ENCODE measurements at regions not wholly inside any gene's neighbourhood (a gene's known extent, or its start where the extent isn't known, plus 50 kb on each side); places are given as distances from the start of the nearest gene placed in this dataset.

DNA sequence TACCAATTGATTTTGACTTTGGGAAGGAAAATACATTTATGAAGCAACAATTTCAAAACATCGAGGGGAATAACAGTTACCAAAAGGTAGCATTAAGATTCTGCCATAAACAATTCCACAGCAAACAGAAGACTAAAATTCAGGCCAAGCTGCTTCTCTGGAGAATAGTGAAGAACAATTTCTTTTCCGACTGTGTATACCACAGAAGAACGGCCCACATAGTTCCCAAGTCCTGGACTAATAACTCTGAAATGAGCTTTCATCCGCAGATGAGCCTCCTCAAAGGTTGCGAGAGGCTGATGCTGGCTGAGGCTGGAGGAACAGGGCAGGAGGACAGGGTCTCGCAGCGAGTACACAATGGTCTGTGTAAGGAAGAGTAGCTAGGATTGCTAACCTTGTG is 278.9 kb upstream of the TCF4 start:
- H3K27me3 ChIP-seq (ENCODE audit: control insufficient read depth in 2 of 2, insufficient read depth in 2 of 2, low read length in 2 of 2): peaks cover 3 to 5% of the 10 kb centered on the region in 2 experiments; a peak in 4 of 5 replicates
- 12% methylated on average over 6 of the region's 7 CpGs for WGBS (ENCODE audit: insufficient coverage, low coverage, missing lambda C conversion rate)
- in situ Hi-C loops (cut with MboI): no loop called here
- no TSS peak for BruUV-seq (replicated peaks)
- H2AFZ ChIP-seq (ENCODE audit: low read depth, low read length): no peak overlapping the region
- TF ChIP-seq FOSL1 (tag; conservative IDR thresholded peaks at IDR 0.05): no peak
- no peak for TF ChIP-seq TRIM24 (IDR thresholded peaks at IDR 0.05)
- peak; percentile 52 for TF ChIP-seq CBX8 (IDR thresholded peaks at IDR 0.05; ENCODE audit: borderline replicate concordance, extremely low read depth, low read depth, low read length, poor library complexity, severe bottlenecking)
- DNase-seq (ENCODE audit: extremely low read depth in 1 of 4, low spot score in 3 of 4) (no peak), FAIRE-seq (no peak), ATAC-seq (no peak)
- no peaks in the 10 kb centered on the region for H3K9me1 ChIP-seq (ENCODE audit: control insufficient read depth, insufficient read depth, low read length)
- intact Hi-C loops (cut with micrococcal nuclease): loop anchor here (10.0 kb wide), 1 partner anchor 452 kb away; no protein-coding TSS in a partner anchor
- H3K4me1 ChIP-seq (replicated peaks in 1 of 2; ENCODE audit: control insufficient read depth in 2 of 2, insufficient read depth in 2 of 2, low read length in 2 of 2): no peaks in the 10 kb centered on the region
- ChIA-PET POLR2A (no interaction called here), CTCF (ENCODE audit: low intra/inter-chr PET ratio) (no interaction called here)
- H3K4me2 ChIP-seq (ENCODE audit: insufficient read depth, low read length): no peak overlapping the region
- H3K9ac ChIP-seq (ENCODE audit: insufficient read depth in 1 of 2, low read depth in 2 of 2, low read length in 2 of 2): no peak overlapping the region
- H3K36me3 ChIP-seq (ENCODE audit: control insufficient read depth, insufficient read depth, low read length): no peaks in the 10 kb centered on the region
- H3K79me2 ChIP-seq (ENCODE audit: control insufficient read depth, insufficient read depth, low read length): no peaks in the 10 kb centered on the region
- no peak overlapping the region for H3K4me3 ChIP-seq
- H4K20me1 ChIP-seq (replicated peaks; ENCODE audit: control insufficient read depth, insufficient read depth, low read length): no peaks in the 10 kb centered on the region
- no peak overlapping the region for H3K27ac ChIP-seq (ENCODE audit: extremely low read depth, low read depth, low read length)
- no peaks in the 10 kb centered on the region for H3K9me3 ChIP-seq (replicated peaks; ENCODE audit: control insufficient read depth, insufficient read depth, low read depth, low read length)

DNA sequence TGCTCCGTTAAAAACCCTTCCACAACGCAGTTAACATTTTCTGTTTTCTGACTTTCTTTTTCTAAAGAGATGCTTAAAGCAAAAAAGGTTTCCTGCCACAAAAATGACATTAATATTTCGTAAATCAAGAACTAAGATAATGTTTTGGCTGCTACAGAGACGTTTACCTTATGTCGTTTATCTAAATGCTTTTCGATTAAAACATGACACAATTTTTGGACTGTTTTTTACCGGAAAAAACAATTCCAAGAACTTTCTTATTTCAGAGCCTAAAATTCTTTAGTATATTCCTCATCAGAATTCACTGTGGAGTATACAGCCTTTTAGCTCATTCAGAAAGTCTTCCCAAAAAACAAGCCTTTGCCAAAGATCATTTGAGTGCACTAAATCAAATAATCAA is 278.0 kb upstream of the TCF4 start:
- no peak overlapping the region for H3K4me2 ChIP-seq (ENCODE audit: insufficient read depth, low read length)

More for the DNA sequence above, 278.0 kb upstream of the TCF4 start:
- no peak for FAIRE-seq
- no peaks in the 10 kb centered on the region for H3K79me2 ChIP-seq (ENCODE audit: control insufficient read depth, insufficient read depth, low read length)
- H4K20me1 ChIP-seq (replicated peaks; ENCODE audit: control insufficient read depth, insufficient read depth, low read length): no peaks in the 10 kb centered on the region
- in situ Hi-C loops (cut with MboI): no loop called here
- no peak for ATAC-seq
- POLR2A ChIA-PET: no interaction called here
- no peaks in the 10 kb centered on the region for H3K9me1 ChIP-seq (ENCODE audit: control insufficient read depth, insufficient read depth, low read length)
- DNase-seq (ENCODE audit: extremely low read depth in 1 of 4, low spot score in 3 of 4): no peak
- no peak overlapping the region for H3K4me3 ChIP-seq
- BruUV-seq (replicated peaks): no TSS peak
- CTCF ChIA-PET (ENCODE audit: low intra/inter-chr PET ratio): no interaction called here
- WGBS (ENCODE audit: insufficient coverage, low coverage, missing lambda C conversion rate): 0% methylated on average over 7 of the region's 7 CpGs
- no peak overlapping the region for H3K9ac ChIP-seq (ENCODE audit: insufficient read depth in 1 of 2, low read depth in 2 of 2, low read length in 2 of 2)
- H3K36me3 ChIP-seq (ENCODE audit: control insufficient read depth, insufficient read depth, low read length): no peaks in the 10 kb centered on the region
- no peaks in the 10 kb centered on the region for H3K4me1 ChIP-seq (replicated peaks in 1 of 2; ENCODE audit: control insufficient read depth in 2 of 2, insufficient read depth in 2 of 2, low read length in 2 of 2)
- intact Hi-C loops (cut with micrococcal nuclease): loop anchor here (10.0 kb wide), 1 partner anchor 451 kb away; no protein-coding TSS in a partner anchor
- 0 out of 2 replicates have a peak, but pooled peaks have one; percentile 7 for TF ChIP-seq BMI1 (IDR thresholded peaks at IDR 0.05; ENCODE audit: low read length)
- TF ChIP-seq ZKSCAN1 (IDR thresholded peaks at IDR 0.05; ENCODE audit: low read depth, low read length): no peak
- TF ChIP-seq, protein P1, sequence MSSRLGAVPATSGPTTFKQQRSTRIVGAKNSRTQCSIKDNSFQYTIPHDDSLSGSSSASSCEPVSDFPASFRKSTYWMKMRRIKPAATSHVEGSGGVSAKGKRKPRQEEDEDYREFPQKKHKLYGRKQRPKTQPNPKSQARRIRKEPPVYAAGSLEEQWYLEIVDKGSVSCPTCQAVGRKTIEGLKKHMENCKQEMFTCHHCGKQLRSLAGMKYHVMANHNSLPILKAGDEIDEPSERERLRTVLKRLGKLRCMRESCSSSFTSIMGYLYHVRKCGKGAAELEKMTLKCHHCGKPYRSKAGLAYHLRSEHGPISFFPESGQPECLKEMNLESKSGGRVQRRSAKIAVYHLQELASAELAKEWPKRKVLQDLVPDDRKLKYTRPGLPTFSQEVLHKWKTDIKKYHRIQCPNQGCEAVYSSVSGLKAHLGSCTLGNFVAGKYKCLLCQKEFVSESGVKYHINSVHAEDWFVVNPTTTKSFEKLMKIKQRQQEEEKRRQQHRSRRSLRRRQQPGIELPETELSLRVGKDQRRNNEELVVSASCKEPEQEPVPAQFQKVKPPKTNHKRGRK (tag; IDR thresholded peaks at IDR 0.05): no peak
- TF ChIP-seq CBX8 (IDR thresholded peaks at IDR 0.05; ENCODE audit: borderline replicate concordance, extremely low read depth, low read depth, low read length, poor library complexity, severe bottlenecking): peak; percentile 36
- no peak for TF ChIP-seq KLF10 (CRISPR knock-in tag; IDR thresholded peaks at IDR 0.05)
- H3K27ac ChIP-seq (ENCODE audit: extremely low read depth, low read depth, low read length): no peak overlapping the region
- H3K27me3 ChIP-seq (ENCODE audit: control insufficient read depth in 2 of 2, insufficient read depth in 2 of 2, low read length in 2 of 2): peaks cover 3 to 9% of the 10 kb centered on the region in 2 experiments; a peak in 4 of 5 replicates
- no peaks in the 10 kb centered on the region for H3K9me3 ChIP-seq (replicated peaks; ENCODE audit: control insufficient read depth, insufficient read depth, low read depth, low read length)
- H2AFZ ChIP-seq (ENCODE audit: low read depth, low read length): no peak overlapping the region
